ENCODE measurements at regions not wholly inside any gene's neighbourhood (a gene's known extent, or its start where the extent isn't known, plus 50 kb on each side); places are given as distances from the start of the nearest gene placed in this dataset.

- Histone ChIP-seq H3K9me3 (ENCODE audit: control insufficient read depth, low read length) (no peaks in the 10 kb centered on the region), H3K4me1 (ENCODE audit: control insufficient read depth, insufficient read depth, low read length, poor library complexity, severe bottlenecking) (no peaks in the 10 kb centered on the region), H3K27me3 (replicated peaks; ENCODE audit: control insufficient read depth, insufficient read depth, low read length, poor library complexity, severe bottlenecking) (peaks cover 5% of the 10 kb centered on the region), H3K4me3 (ENCODE audit: insufficient read depth, low read depth, low read length, poor library complexity, severe bottlenecking) (no peak overlapping the region), H3K36me3 (ENCODE audit: control insufficient read depth, insufficient read depth, low read length) (no peaks in the 10 kb centered on the region), H3K27ac (ENCODE audit: insufficient read depth, low read length, poor library complexity, severe bottlenecking) (no peak overlapping the region)
- no peak for DNase-seq
These were observed 87.6 kb downstream of the YTHDF1 start for GRCh38 chr20:63128367-63128766.

GRCh38 chr20:63127700-63128364, 88.1 kb downstream of the YTHDF1 start:
- H3K4me1 ChIP-seq (ENCODE audit: control insufficient read depth, insufficient read depth, low read length, poor library complexity, severe bottlenecking), result no peaks in the 10 kb centered on the region
- H3K9me3 ChIP-seq (ENCODE audit: control insufficient read depth, low read length), result no peaks in the 10 kb centered on the region
- peaks cover 5% of the 10 kb centered on the region for H3K27me3 ChIP-seq (replicated peaks; ENCODE audit: control insufficient read depth, insufficient read depth, low read length, poor library complexity, severe bottlenecking)
- H3K4me3 ChIP-seq (ENCODE audit: insufficient read depth, low read depth, low read length, poor library complexity, severe bottlenecking), result no peak overlapping the region
- no peak for DNase-seq
- no peaks in the 10 kb centered on the region for H3K36me3 ChIP-seq (ENCODE audit: control insufficient read depth, insufficient read depth, low read length)
- H3K27ac ChIP-seq (ENCODE audit: insufficient read depth, low read length, poor library complexity, severe bottlenecking), result no peak overlapping the region

DNA sequence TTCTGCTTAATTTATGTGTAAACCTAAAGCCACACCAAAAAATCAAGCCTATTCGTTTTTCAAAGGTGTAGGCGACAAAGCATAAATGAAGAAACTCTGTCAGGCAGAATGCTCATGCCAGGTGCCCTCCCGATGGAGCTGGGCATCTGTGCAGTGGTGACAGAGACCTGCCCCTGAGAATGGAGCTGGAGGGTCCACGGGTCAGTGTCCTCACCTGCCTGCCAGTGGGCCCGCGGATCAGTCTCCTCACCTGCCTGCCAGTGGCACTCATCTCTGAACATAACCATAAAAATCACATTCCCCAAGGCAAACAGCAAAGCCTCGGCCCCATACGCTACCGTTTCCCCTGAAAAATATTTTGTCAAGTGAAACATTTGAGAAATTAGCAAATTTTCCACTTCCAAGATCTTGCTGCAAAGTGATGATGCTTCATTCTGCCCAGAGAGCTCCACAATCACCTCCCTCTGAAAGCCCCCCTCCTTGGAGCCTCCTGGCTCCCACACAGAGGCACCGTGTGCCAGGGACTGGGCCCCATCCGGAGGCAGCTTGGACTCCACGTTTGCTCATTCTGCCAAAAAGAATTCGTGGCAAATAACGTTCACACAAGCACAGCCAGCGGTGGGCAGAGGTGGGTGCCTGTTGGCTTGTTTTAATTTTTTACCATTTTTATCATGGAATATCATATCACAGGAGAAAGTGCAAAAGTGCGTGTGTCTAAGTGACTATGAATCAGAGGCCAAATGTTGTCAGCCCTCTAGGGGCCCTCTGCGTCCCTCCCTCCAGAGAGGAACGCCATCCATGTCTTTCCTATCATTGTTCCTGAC, 88.8 kb downstream of the YTHDF1 start:
- H3K4me1 ChIP-seq (ENCODE audit: control insufficient read depth, insufficient read depth, low read length, poor library complexity, severe bottlenecking), result no peaks in the 10 kb centered on the region
- H3K27me3 ChIP-seq (replicated peaks; ENCODE audit: control insufficient read depth, insufficient read depth, low read length, poor library complexity, severe bottlenecking), result peaks cover 5% of the 10 kb centered on the region
- H3K27ac ChIP-seq (ENCODE audit: insufficient read depth, low read length, poor library complexity, severe bottlenecking), result no peak overlapping the region
- DNase-seq, result no peak
- H3K36me3 ChIP-seq (ENCODE audit: control insufficient read depth, insufficient read depth, low read length), result no peaks in the 10 kb centered on the region
- no peaks in the 10 kb centered on the region for H3K9me3 ChIP-seq (ENCODE audit: control insufficient read depth, low read length)
- H3K4me3 ChIP-seq (ENCODE audit: insufficient read depth, low read depth, low read length, poor library complexity, severe bottlenecking), result no peak overlapping the region

GRCh38 chr20:63125838-63126601, 89.9 kb downstream of the YTHDF1 start:
- H3K36me3 ChIP-seq (ENCODE audit: control insufficient read depth, insufficient read depth, low read length), result no peaks in the 10 kb centered on the region
- no peaks in the 10 kb centered on the region for H3K4me1 ChIP-seq (ENCODE audit: control insufficient read depth, insufficient read depth, low read length, poor library complexity, severe bottlenecking)
- peaks cover 5% of the 10 kb centered on the region for H3K27me3 ChIP-seq (replicated peaks; ENCODE audit: control insufficient read depth, insufficient read depth, low read length, poor library complexity, severe bottlenecking)
- no peak overlapping the region for H3K4me3 ChIP-seq (ENCODE audit: insufficient read depth, low read depth, low read length, poor library complexity, severe bottlenecking)
- no peak overlapping the region for H3K27ac ChIP-seq (ENCODE audit: insufficient read depth, low read length, poor library complexity, severe bottlenecking)
- H3K9me3 ChIP-seq (ENCODE audit: control insufficient read depth, low read length), result no peaks in the 10 kb centered on the region
- DNase-seq, result no peak

- Histone ChIP-seq H3K9me3 (ENCODE audit: control insufficient read depth, low read length) (no peaks in the 10 kb centered on the region), H3K4me3 (ENCODE audit: insufficient read depth, low read depth, low read length, poor library complexity, severe bottlenecking) (no peak overlapping the region), H3K27me3 (replicated peaks; ENCODE audit: control insufficient read depth, insufficient read depth, low read length, poor library complexity, severe bottlenecking) (peaks cover 3% of the 10 kb centered on the region), H3K4me1 (ENCODE audit: control insufficient read depth, insufficient read depth, low read length, poor library complexity, severe bottlenecking) (no peaks in the 10 kb centered on the region), H3K27ac (ENCODE audit: insufficient read depth, low read length, poor library complexity, severe bottlenecking) (no peak overlapping the region), H3K36me3 (ENCODE audit: control insufficient read depth, insufficient read depth, low read length) (no peaks in the 10 kb centered on the region)
- no peak for DNase-seq
These were observed 90.4 kb downstream of the YTHDF1 start for GRCh38 chr20:63125581-63125837.

- Histone ChIP-seq H3K9me3 (ENCODE audit: control insufficient read depth, low read length) (no peaks in the 10 kb centered on the region), H3K27ac (ENCODE audit: insufficient read depth, low read length, poor library complexity, severe bottlenecking) (no peak overlapping the region), H3K4me1 (ENCODE audit: control insufficient read depth, insufficient read depth, low read length, poor library complexity, severe bottlenecking) (no peaks in the 10 kb centered on the region), H3K36me3 (ENCODE audit: control insufficient read depth, insufficient read depth, low read length) (no peaks in the 10 kb centered on the region), H3K4me3 (ENCODE audit: insufficient read depth, low read depth, low read length, poor library complexity, severe bottlenecking) (no peak overlapping the region), H3K27me3 (replicated peaks; ENCODE audit: control insufficient read depth, insufficient read depth, low read length, poor library complexity, severe bottlenecking) (no peaks in the 10 kb centered on the region)
- no peak for DNase-seq
These were observed 91.0 kb downstream of the YTHDF1 start for GRCh38 chr20:63124782-63125580.

GRCh38 chr20:63124092-63124781, 91.7 kb downstream of the YTHDF1 start:
- DNase-seq, result no peak
- H3K4me1 ChIP-seq (ENCODE audit: control insufficient read depth, insufficient read depth, low read length, poor library complexity, severe bottlenecking), result no peaks in the 10 kb centered on the region
- H3K4me3 ChIP-seq (ENCODE audit: insufficient read depth, low read depth, low read length, poor library complexity, severe bottlenecking), result no peak overlapping the region
- H3K9me3 ChIP-seq (ENCODE audit: control insufficient read depth, low read length), result no peaks in the 10 kb centered on the region
- H3K27me3 ChIP-seq (replicated peaks; ENCODE audit: control insufficient read depth, insufficient read depth, low read length, poor library complexity, severe bottlenecking), result no peaks in the 10 kb centered on the region
- H3K27ac ChIP-seq (ENCODE audit: insufficient read depth, low read length, poor library complexity, severe bottlenecking), result no peak overlapping the region
- H3K36me3 ChIP-seq (ENCODE audit: control insufficient read depth, insufficient read depth, low read length), result no peaks in the 10 kb centered on the region

- DNase-seq, result no peak
- Histone ChIP-seq H3K4me1 (ENCODE audit: control insufficient read depth, insufficient read depth, low read length, poor library complexity, severe bottlenecking) (no peaks in the 10 kb centered on the region), H3K27ac (ENCODE audit: insufficient read depth, low read length, poor library complexity, severe bottlenecking) (no peak overlapping the region), H3K4me3 (ENCODE audit: insufficient read depth, low read depth, low read length, poor library complexity, severe bottlenecking) (no peak overlapping the region), H3K27me3 (replicated peaks; ENCODE audit: control insufficient read depth, insufficient read depth, low read length, poor library complexity, severe bottlenecking) (no peaks in the 10 kb centered on the region), H3K9me3 (ENCODE audit: control insufficient read depth, low read length) (no peaks in the 10 kb centered on the region), H3K36me3 (ENCODE audit: control insufficient read depth, insufficient read depth, low read length) (no peaks in the 10 kb centered on the region)
These were observed 92.6 kb downstream of the YTHDF1 start for GRCh38 chr20:63123331-63123741.

DNA sequence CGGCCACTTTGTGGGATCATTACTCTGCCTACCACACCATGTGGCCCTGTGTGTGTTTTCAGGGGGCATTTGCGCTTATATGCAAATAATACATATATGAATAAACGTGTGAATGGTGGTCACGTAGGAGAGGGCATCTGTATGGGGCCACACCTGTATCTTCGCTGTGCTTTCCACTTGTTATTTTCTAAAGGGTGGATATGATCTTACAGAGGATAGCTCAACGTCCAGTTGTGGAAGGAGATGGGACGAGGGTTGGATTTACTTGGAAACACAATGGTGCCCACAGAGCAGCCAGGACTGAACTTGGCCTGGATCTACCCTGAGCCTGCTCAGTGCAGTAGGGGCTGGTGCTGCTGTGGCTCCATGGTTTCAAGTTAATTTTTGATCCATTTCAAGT, 93.3 kb downstream of the YTHDF1 start:
- Histone ChIP-seq H3K27me3 (replicated peaks; ENCODE audit: control insufficient read depth, insufficient read depth, low read length, poor library complexity, severe bottlenecking) (no peaks in the 10 kb centered on the region), H3K4me3 (ENCODE audit: insufficient read depth, low read depth, low read length, poor library complexity, severe bottlenecking) (no peak overlapping the region), H3K9me3 (ENCODE audit: control insufficient read depth, low read length) (no peaks in the 10 kb centered on the region), H3K4me1 (ENCODE audit: control insufficient read depth, insufficient read depth, low read length, poor library complexity, severe bottlenecking) (no peaks in the 10 kb centered on the region), H3K27ac (ENCODE audit: insufficient read depth, low read length, poor library complexity, severe bottlenecking) (no peak overlapping the region), H3K36me3 (ENCODE audit: control insufficient read depth, insufficient read depth, low read length) (no peaks in the 10 kb centered on the region)
- DNase-seq, result no peak
